Suprapubic skin (tissue), 4 donors: ENCODE measurements at regions not wholly inside any gene's neighbourhood (a gene's known extent, or its start where the extent isn't known, plus 50 kb on each side); places are given as distances from the start of the nearest gene placed in this dataset.

ENCODE experiments used
- DNase-seq, 2 donors: peaks; one replicate each; pipeline ENCODE4 v3.0.0-alpha.2; 2019; ENCODE audit warnings: low spot score in 2 of 2
- H3K27ac ChIP-seq: fragments of 200-600 bp; sonication (generic); one replicate; pipeline ENCODE4 v1.5.1; 2019
- H3K27me3 ChIP-seq: fragments of 200-600 bp; sonication (generic); one replicate; pipeline ENCODE4 v1.5.1; 2019
- H3K36me3 ChIP-seq: fragments of 200-600 bp; sonication (generic); one replicate; pipeline ENCODE4 v1.5.1; 2019
- H3K4me1 ChIP-seq: fragments of 200-600 bp; sonication (generic); one replicate; pipeline ENCODE4 v1.5.1; 2019
- H3K4me3 ChIP-seq: fragments of 200-600 bp; sonication (generic); one replicate; pipeline ENCODE4 v1.5.1; 2019; ENCODE audit warnings: mild to moderate bottlenecking
- H3K9me3 ChIP-seq: fragments of 200-600 bp; sonication (generic); one replicate; pipeline ENCODE4 v1.5.1; 2019
- CTCF ChIP-seq, 2 donors: fragments of 200-600 bp in 1 of 2; fragments of 450-650 bp in 1 of 2; sonication (generic) in 1 of 2; IDR thresholded peaks; one replicate each; pipeline ENCODE4 v1.5.1; 2016 to 2019; ENCODE audit warnings: antibody characterized with exemption in 2 of 2, mild to moderate bottlenecking in 1 of 2, moderate library complexity in 1 of 2
- EP300 ChIP-seq: sonication (generic); formaldehyde crosslinking; IDR thresholded peaks from one replicate; pipeline ENCODE4 v1.6.1; 2017; ENCODE audit warnings: antibody characterized with exemption
- POLR2A ChIP-seq, 2 donors: fragments of 450-650 bp; IDR thresholded peaks; one replicate each; pipeline ENCODE4 v1.6.1; 2017; ENCODE audit warnings: antibody characterized with exemption in 2 of 2, mild to moderate bottlenecking in 2 of 2, moderate library complexity in 2 of 2
- POLR2AphosphoS5 ChIP-seq, 3 donors: sonication (generic); formaldehyde crosslinking; IDR thresholded peaks; one replicate each; pipeline ENCODE4 v1.6.1; 2017; ENCODE audit warnings: antibody characterized with exemption in 3 of 3
- WGBS: methylation state at CpG from one replicate; pipeline ENCODE4 v1.1.5; 2018; 5-methylcytosine and 5-hydroxymethylcytosine counted together

GRCh38 chr5:96070622-96071225 lies 109.1 kb upstream of the ELL2 start:
- DNase-seq = no peak
- Histone ChIP-seq H3K4me3 (no peak overlapping the region), H3K9me3 (no peaks in the 10 kb centered on the region), H3K36me3 (no peaks in the 10 kb centered on the region), H3K27ac (no peak overlapping the region), H3K4me1 (peaks cover 17% of the 10 kb centered on the region), H3K27me3 (no peaks in the 10 kb centered on the region)
- TF ChIP-seq EP300 (no peak), POLR2AphosphoS5 (IDR thresholded peaks at IDR 0.05) (peak in 1 of 3 donors; percentile 26)
- whole genome bisulfite sequencing = 80% methylated on average over 5 of the region's 5 CpGs

GRCh38 chr5:96067894-96068614 lies 106.4 kb upstream of the ELL2 start:
- Histone ChIP-seq H3K27me3 (no peaks in the 10 kb centered on the region), H3K27ac (no peak overlapping the region), H3K9me3 (no peaks in the 10 kb centered on the region), H3K4me1 (peaks cover 17% of the 10 kb centered on the region), H3K36me3 (no peaks in the 10 kb centered on the region), H3K4me3 (no peak overlapping the region)
- no peak for DNase-seq
- WGBS = 50% methylated on average over 6 of the region's 6 CpGs
- no peak for TF ChIP-seq POLR2A (IDR thresholded peaks at IDR 0.05)
- no peak for TF ChIP-seq POLR2AphosphoS5 (IDR thresholded peaks at IDR 0.05)
- no peak for TF ChIP-seq CTCF (IDR thresholded peaks at IDR 0.05)
- no peak for TF ChIP-seq EP300

- peaks cover 13% of the 10 kb centered on the region for H3K4me1 ChIP-seq
- WGBS = 74% methylated on average over 1 of the region's 1 CpG
- H3K27ac ChIP-seq = no peak overlapping the region
- no peak for DNase-seq
- H3K36me3 ChIP-seq = no peaks in the 10 kb centered on the region
- H3K9me3 ChIP-seq = no peaks in the 10 kb centered on the region
- H3K4me3 ChIP-seq = no peak overlapping the region
- no peaks in the 10 kb centered on the region for H3K27me3 ChIP-seq
- no peak for TF ChIP-seq POLR2AphosphoS5 (IDR thresholded peaks at IDR 0.05)
- no peak for TF ChIP-seq EP300
Measured at GRCh38 chr5:96067251-96067650, 105.6 kb upstream of the ELL2 start.

GRCh38 chr5:96066386-96066719 lies 104.7 kb upstream of the ELL2 start:
- WGBS = 71% methylated on average over 1 of the region's 1 CpG
- H3K27ac ChIP-seq = no peak overlapping the region

GRCh38 chr5:96065685-96066385 lies 104.2 kb upstream of the ELL2 start:
- H3K36me3 ChIP-seq = no peaks in the 10 kb centered on the region
- no peak overlapping the region for H3K4me3 ChIP-seq
- no peak for DNase-seq
- peaks cover 8% of the 10 kb centered on the region for H3K4me1 ChIP-seq
- no peaks in the 10 kb centered on the region for H3K9me3 ChIP-seq
- TF ChIP-seq POLR2AphosphoS5 (IDR thresholded peaks at IDR 0.05) (no peak), CTCF (IDR thresholded peaks at IDR 0.05) (no peak), POLR2A (IDR thresholded peaks at IDR 0.05) (no peak), EP300 (no peak)
- no peak overlapping the region for H3K27ac ChIP-seq
- no peaks in the 10 kb centered on the region for H3K27me3 ChIP-seq

More at GRCh38 chr5:96066386-96066719, 104.7 kb upstream of the ELL2 start:
- no peaks in the 10 kb centered on the region for H3K36me3 ChIP-seq
- no peak for DNase-seq
- TF ChIP-seq CTCF (IDR thresholded peaks at IDR 0.05) (no peak), POLR2A (IDR thresholded peaks at IDR 0.05) (no peak), POLR2AphosphoS5 (IDR thresholded peaks at IDR 0.05) (no peak), EP300 (no peak)
- no peaks in the 10 kb centered on the region for H3K9me3 ChIP-seq
- peaks cover 12% of the 10 kb centered on the region for H3K4me1 ChIP-seq
- no peaks in the 10 kb centered on the region for H3K27me3 ChIP-seq
- no peak overlapping the region for H3K4me3 ChIP-seq

- no peaks in the 10 kb centered on the region for H3K36me3 ChIP-seq
- no peak for DNase-seq
- no peak for TF ChIP-seq POLR2A (IDR thresholded peaks at IDR 0.05)
- TF ChIP-seq CTCF (IDR thresholded peaks at IDR 0.05) = no peak
- no peak for TF ChIP-seq EP300
- no peak for TF ChIP-seq POLR2AphosphoS5 (IDR thresholded peaks at IDR 0.05)
- 94% methylated on average over 2 of the region's 2 CpGs for WGBS
- no peak overlapping the region for H3K4me3 ChIP-seq
- no peaks in the 10 kb centered on the region for H3K9me3 ChIP-seq
- H3K27ac ChIP-seq = no peak overlapping the region
- H3K27me3 ChIP-seq = no peaks in the 10 kb centered on the region
- H3K4me1 ChIP-seq = peaks cover 8% of the 10 kb centered on the region
Measured at GRCh38 chr5:96064877-96065276, 103.2 kb upstream of the ELL2 start.
